HL-60 (cell line): ENCODE measurements at regions not wholly inside any gene's neighbourhood (a gene's known extent, or its start where the extent isn't known, plus 50 kb on each side); places are given as distances from the start of the nearest gene placed in this dataset.

Experiments
- DNase-seq, 2 experiments: peaks; one replicate each; pipeline ENCODE4 v3.0.0-alpha.2; 2010 to 2020; ENCODE audit warnings: low read depth in 1 of 2, low spot score in 1 of 2
- H3K27ac ChIP-seq: fragments of 250-450 bp; sonication (Bioruptor Pico); replicated peaks from 2 replicates; pipeline ENCODE4 v1.5.1; 2020; ENCODE audit warnings: mild to moderate bottlenecking, moderate library complexity
- H3K27me3 ChIP-seq: fragments of 250-450 bp; sonication (Bioruptor Pico); 2 replicates; pipeline ENCODE4 v1.5.1; 2021; ENCODE audit warnings: mild to moderate bottlenecking, moderate library complexity; ENCODE audit not compliant: insufficient read depth, poor library complexity, severe bottlenecking
- H3K4me3 ChIP-seq: replicated peaks from 2 replicates; pipeline ENCODE4 v1.5.1; 2011; ENCODE audit warnings: mild to moderate bottlenecking, control low read depth, low read length; ENCODE audit not compliant: insufficient read depth
- CTCF ChIP-seq: IDR thresholded peaks from one replicate; pipeline ENCODE4 v1.5.1; 2011; ENCODE audit warnings: low read length, control low read depth, inconsistent platforms; ENCODE audit not compliant: insufficient read depth
- GABPA ChIP-seq: IDR thresholded peaks from 2 replicates; pipeline ENCODE4 v1.6.1; 2012; ENCODE audit warnings: low read depth
- POLR2AphosphoS5 ChIP-seq: IDR thresholded peaks from 2 replicates; pipeline ENCODE4 v1.6.1; 2012; ENCODE audit warnings: low read depth
- SPI1 ChIP-seq: IDR thresholded peaks from 2 replicates; pipeline ENCODE4 v1.6.1; 2012; ENCODE audit warnings: low read depth, mild to moderate bottlenecking, borderline replicate concordance
- TF ChIP-seq, protein P1 (sequence below): IDR thresholded peaks from 2 replicates; pipeline ENCODE4 v1.6.1; 2012; ENCODE audit warnings: low read depth; ENCODE audit not compliant: insufficient replicate concordance

- Histone ChIP-seq H3K27me3 (no peaks in the 10 kb centered on the region), H3K27ac (no peak overlapping the region), H3K4me3 (no peak overlapping the region)
- DNase-seq: no peak
- TF ChIP-seq, protein P1, sequence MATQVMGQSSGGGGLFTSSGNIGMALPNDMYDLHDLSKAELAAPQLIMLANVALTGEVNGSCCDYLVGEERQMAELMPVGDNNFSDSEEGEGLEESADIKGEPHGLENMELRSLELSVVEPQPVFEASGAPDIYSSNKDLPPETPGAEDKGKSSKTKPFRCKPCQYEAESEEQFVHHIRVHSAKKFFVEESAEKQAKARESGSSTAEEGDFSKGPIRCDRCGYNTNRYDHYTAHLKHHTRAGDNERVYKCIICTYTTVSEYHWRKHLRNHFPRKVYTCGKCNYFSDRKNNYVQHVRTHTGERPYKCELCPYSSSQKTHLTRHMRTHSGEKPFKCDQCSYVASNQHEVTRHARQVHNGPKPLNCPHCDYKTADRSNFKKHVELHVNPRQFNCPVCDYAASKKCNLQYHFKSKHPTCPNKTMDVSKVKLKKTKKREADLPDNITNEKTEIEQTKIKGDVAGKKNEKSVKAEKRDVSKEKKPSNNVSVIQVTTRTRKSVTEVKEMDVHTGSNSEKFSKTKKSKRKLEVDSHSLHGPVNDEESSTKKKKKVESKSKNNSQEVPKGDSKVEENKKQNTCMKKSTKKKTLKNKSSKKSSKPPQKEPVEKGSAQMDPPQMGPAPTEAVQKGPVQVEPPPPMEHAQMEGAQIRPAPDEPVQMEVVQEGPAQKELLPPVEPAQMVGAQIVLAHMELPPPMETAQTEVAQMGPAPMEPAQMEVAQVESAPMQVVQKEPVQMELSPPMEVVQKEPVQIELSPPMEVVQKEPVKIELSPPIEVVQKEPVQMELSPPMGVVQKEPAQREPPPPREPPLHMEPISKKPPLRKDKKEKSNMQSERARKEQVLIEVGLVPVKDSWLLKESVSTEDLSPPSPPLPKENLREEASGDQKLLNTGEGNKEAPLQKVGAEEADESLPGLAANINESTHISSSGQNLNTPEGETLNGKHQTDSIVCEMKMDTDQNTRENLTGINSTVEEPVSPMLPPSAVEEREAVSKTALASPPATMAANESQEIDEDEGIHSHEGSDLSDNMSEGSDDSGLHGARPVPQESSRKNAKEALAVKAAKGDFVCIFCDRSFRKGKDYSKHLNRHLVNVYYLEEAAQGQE: no peak
- TF ChIP-seq POLR2AphosphoS5 (no peak), SPI1 (no peak), GABPA (no peak), CTCF (no peak)
Measured at GRCh38 chrX:13177921-13178566, 133.6 kb upstream of the FAM9C start.

DNA sequence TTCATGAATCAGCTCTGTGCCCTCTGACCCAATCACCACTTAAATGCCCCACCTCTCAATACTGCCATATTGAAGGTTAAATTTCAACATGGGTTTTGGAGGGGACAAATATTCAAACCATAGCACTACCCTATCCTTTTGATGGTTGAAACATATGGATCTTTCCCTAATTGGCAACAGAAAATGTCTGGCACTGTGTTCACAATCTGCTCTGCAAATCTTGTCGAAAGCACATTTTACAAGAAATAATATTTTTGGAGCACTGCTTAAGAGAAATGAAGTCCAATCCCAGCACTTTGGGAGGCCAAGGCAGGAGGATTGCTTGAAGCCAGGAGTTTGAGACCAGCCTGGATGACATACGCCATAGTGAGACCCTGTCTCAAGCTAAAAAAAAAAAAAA lies 130.6 kb upstream of the FAM9C start:
- DNase-seq: no peak
- Histone ChIP-seq H3K4me3 (no peak overlapping the region), H3K27me3 (no peaks in the 10 kb centered on the region), H3K27ac (no peak overlapping the region)
- TF ChIP-seq GABPA (no peak), SPI1 (no peak), POLR2AphosphoS5 (no peak), CTCF (no peak)
- TF ChIP-seq, protein P1: no peak

- DNase-seq: no peak
- Histone ChIP-seq H3K27ac (no peak overlapping the region), H3K4me3 (no peak overlapping the region), H3K27me3 (no peaks in the 10 kb centered on the region)
- no peak for TF ChIP-seq CTCF
Measured at GRCh38 chrX:13170966-13171558, 126.6 kb upstream of the FAM9C start.

DNA sequence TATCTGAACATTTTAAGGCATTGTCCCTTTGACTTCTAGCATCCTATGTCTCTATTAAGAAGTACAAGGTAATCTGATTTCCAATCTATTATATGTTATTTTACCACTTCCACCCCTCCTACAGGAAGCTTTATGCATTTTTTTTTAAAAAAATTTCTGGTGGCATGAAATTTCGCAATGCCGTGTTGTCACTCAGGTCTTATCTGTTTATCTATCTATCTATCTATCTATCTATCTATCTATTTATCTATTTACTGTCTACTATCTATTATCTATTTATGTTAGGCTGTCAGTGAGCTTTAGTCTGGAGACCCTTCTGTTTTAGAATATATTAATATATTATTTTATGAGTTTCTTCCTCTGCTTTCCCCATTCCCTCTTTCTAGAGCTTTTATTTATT lies 125.3 kb upstream of the FAM9C start:
- H3K27ac ChIP-seq: no peak overlapping the region
- H3K27me3 ChIP-seq: no peaks in the 10 kb centered on the region
- DNase-seq: no peak
- TF ChIP-seq GABPA: no peak
- no peak for TF ChIP-seq SPI1
- TF ChIP-seq, protein P1: no peak
- no peak for TF ChIP-seq POLR2AphosphoS5
- no peak overlapping the region for H3K4me3 ChIP-seq
